Erythroblast (primary cell): ENCODE measurements at regions not wholly inside any gene's neighbourhood (a gene's known extent, or its start where the extent isn't known, plus 50 kb on each side); places are given as distances from the start of the nearest gene placed in this dataset.
"Not testable (repeated sequence)": the region's sequence is repeated elsewhere in the genome, so short reads cannot be mapped to it uniquely, and the experiment has no call there.

Experiments used
- GATA1 ChIP-seq: IDR thresholded peaks from 2 replicates; pipeline ENCODE4 v1.6.1; 2011; ENCODE audit warnings: low read depth, mild to moderate bottlenecking, control low read depth, low read length, moderate library complexity
- POLR2A ChIP-seq: IDR thresholded peaks from 2 replicates; pipeline ENCODE4 v1.6.1; 2011; ENCODE audit warnings: mild to moderate bottlenecking, low read length

DNA sequence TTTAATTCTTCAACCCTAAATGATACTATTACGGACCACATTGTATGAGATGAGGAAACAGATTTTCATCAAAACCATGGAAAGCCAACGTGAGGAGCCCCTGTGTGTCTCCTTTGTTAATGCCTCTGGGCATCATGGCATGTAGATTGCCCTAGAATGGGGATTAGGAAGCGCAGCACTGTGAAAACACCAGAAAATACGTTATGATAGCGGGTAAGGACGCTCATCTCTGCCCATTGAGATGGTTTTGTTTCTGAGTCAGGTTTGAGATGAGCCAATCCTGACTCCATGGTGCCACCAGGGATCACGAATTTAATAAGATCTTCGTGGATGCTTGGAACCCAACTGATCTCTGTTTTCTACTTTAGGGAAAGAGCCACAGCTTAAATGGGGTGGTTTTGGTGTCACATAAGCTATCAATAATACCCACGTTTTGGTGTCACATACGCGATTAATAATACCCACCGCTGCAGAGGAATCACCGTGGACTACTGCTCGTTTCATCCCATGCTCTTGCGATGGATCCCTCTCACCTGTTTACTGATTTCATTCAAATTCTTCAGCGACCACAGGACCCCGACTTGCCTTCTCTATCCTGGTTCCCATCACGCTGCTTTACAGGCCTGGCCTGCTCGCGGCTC, 137.3 kb downstream of the FOXD4L6 start:
- not testable (repeated sequence) for TF ChIP-seq POLR2A, GATA1
